GM10248 (cell line): ENCODE measurements at regions not wholly inside any gene's neighbourhood (a gene's known extent, or its start where the extent isn't known, plus 50 kb on each side); places are given as distances from the start of the nearest gene placed in this dataset.

ENCODE experiments used
- CTCF ChIA-PET: fragments of 300-600 bp; sonication (Branson Sonifier 250); formaldehyde crosslinking; extraction: SDS; loops from one replicate; lab custom pipeline; 2021; ENCODE audit warnings: antibody characterized with exemption; lab: Yijun Ruan, JAX
- POLR2A ChIA-PET: fragments of 350-650 bp; sonication (Branson Sonifier 250); formaldehyde crosslinking; extraction: SDS; loops from one replicate; lab custom pipeline; 2020; ENCODE audit warnings: antibody characterized with exemption; lab: Yijun Ruan, JAX
- DNase-seq: peaks from one replicate; pipeline ENCODE4 v3.0.0; 2012; ENCODE audit errors: extremely low spot score
- TF ChIP-seq, protein P1 (sequence below): IDR thresholded peaks from 2 replicates; pipeline ENCODE4 v1.5.1; 2012; ENCODE audit warnings: mild to moderate bottlenecking, low read depth; ENCODE audit errors: extremely low read depth, missing control alignments, control extremely low read depth

DNA sequence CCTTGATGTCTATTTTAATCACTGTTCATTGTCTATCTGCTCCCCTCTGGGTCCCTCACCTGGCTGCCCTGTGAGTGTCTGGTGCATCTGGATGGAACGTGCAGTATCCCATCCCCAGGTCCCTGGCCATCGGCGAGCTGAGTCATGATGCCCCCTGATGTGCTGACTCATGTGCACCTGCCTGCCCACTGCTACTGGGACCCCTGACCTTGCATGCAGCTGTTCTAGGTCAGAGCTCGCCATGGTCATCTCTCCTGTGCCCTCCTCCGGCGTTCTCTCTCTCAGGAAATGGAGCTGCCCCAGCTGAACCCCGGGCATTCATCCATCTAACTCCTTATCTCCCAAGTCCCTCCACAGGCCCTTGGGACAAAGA, 516.2 kb upstream of the HS6ST1 start:
- TF ChIP-seq, protein P1, sequence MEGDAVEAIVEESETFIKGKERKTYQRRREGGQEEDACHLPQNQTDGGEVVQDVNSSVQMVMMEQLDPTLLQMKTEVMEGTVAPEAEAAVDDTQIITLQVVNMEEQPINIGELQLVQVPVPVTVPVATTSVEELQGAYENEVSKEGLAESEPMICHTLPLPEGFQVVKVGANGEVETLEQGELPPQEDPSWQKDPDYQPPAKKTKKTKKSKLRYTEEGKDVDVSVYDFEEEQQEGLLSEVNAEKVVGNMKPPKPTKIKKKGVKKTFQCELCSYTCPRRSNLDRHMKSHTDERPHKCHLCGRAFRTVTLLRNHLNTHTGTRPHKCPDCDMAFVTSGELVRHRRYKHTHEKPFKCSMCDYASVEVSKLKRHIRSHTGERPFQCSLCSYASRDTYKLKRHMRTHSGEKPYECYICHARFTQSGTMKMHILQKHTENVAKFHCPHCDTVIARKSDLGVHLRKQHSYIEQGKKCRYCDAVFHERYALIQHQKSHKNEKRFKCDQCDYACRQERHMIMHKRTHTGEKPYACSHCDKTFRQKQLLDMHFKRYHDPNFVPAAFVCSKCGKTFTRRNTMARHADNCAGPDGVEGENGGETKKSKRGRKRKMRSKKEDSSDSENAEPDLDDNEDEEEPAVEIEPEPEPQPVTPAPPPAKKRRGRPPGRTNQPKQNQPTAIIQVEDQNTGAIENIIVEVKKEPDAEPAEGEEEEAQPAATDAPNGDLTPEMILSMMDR, result no peak
- POLR2A ChIA-PET, result no interaction called here
- no peak for DNase-seq
- CTCF ChIA-PET, result no interaction called here

- POLR2A ChIA-PET, result no interaction called here
- CTCF ChIA-PET, result no interaction called here
- no peak for DNase-seq
- TF ChIP-seq, protein P1, result no peak
Measured at GRCh38 chr2:128835342-128835855, 516.7 kb upstream of the HS6ST1 start.

DNA sequence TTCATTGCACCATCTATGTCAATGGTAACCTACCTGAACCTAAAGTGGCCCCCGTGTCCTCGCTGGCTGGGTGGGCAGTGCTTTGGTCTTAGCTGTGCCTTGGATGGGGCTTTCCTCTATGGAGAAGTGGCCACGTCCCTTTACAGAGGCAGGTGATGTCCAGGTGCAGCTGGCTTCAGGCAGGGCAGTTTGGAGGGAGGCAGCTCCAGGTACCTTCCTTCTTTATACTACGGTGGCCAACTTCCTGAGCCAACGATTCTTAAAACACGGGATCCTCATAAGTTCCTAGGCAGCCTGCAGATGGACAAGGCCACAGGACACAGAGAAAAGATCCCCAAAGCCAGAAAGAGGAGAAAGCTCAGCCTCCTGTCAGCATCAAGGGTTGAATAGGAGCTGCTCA, 517.3 kb upstream of the HS6ST1 start:
- DNase-seq, result no peak
- ChIA-PET CTCF (no interaction called here), POLR2A (no interaction called here)
- TF ChIP-seq, protein P1, result no peak

- POLR2A ChIA-PET, result no interaction called here
Measured at GRCh38 chr2:128836559-128837100, 518.0 kb upstream of the HS6ST1 start.

GRCh38 chr2:128838244-128838643, 519.6 kb upstream of the HS6ST1 start:
- POLR2A ChIA-PET, result no interaction called here
- TF ChIP-seq, protein P1, result no peak
- CTCF ChIA-PET, result no interaction called here
- no peak for DNase-seq

More at GRCh38 chr2:128836559-128837100, 518.0 kb upstream of the HS6ST1 start:
- TF ChIP-seq, protein P1, result no peak
- DNase-seq, result no peak
- CTCF ChIA-PET, result no interaction called here

DNA sequence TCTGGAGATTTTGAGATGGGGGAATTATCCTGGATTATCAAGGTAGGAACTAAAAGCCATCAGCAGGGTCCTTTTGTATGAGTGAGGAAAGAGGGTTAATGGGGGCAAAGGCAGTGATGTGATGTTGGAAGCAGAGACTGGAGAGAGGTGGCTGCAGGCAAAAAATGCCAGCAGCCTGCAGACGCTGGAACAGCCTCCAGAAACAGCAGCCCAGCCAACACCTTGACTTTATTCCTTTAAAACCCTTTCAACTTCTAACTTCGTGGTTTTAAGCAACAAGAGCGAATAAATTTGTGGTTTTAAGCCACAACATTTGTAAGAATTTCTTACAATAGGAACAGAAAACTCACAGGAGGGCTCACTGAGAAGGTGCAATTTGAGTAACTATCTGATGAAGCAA, 523.1 kb upstream of the HS6ST1 start:
- DNase-seq, result no peak
- CTCF ChIA-PET, result no interaction called here
- POLR2A ChIA-PET, result no interaction called here
- TF ChIP-seq, protein P1, result no peak

- DNase-seq, result no peak
- POLR2A ChIA-PET, result no interaction called here
- TF ChIP-seq, protein P1, result no peak
- CTCF ChIA-PET, result no interaction called here
Measured at GRCh38 chr2:128867311-128867710, 548.6 kb upstream of the HS6ST1 start.
